Osteoblast (primary cell): ENCODE measurements at regions not wholly inside any gene's neighbourhood (a gene's known extent, or its start where the extent isn't known, plus 50 kb on each side); places are given as distances from the start of the nearest gene placed in this dataset.

Experiments
- DNase-seq: peaks from one replicate; pipeline ENCODE4 v3.0.0; 2011; ENCODE audit warnings: low spot score, mixed read lengths; ENCODE audit not compliant: insufficient read length; ENCODE audit errors: missing footprints
- H2AFZ ChIP-seq: 2 replicates; pipeline ENCODE4 v1.6.0; 2011; ENCODE audit warnings: mild to moderate bottlenecking, low read length
- H3K27ac ChIP-seq: 2 replicates; pipeline ENCODE4 v1.5.1; 2011; ENCODE audit warnings: mild to moderate bottlenecking, low read depth, low read length, moderate library complexity
- H3K27me3 ChIP-seq: 2 replicates; pipeline ENCODE4 v1.6.0; 2012; ENCODE audit warnings: mild to moderate bottlenecking, control low read depth, inconsistent platforms, low read length, moderate library complexity; ENCODE audit not compliant: insufficient read depth
- H3K36me3 ChIP-seq: 2 replicates; pipeline ENCODE4 v1.5.1; 2011; ENCODE audit warnings: mild to moderate bottlenecking, low read length, control low read depth, moderate library complexity; ENCODE audit not compliant: insufficient read depth
- H3K4me1 ChIP-seq: 2 replicates; pipeline ENCODE4 v1.5.1; 2011; ENCODE audit warnings: mild to moderate bottlenecking, low read length, control low read depth, moderate library complexity; ENCODE audit not compliant: insufficient read depth
- H3K4me2 ChIP-seq: 2 replicates; pipeline ENCODE4 v1.6.0; 2011; ENCODE audit warnings: mild to moderate bottlenecking, low read length; ENCODE audit not compliant: insufficient read depth
- H3K4me3 ChIP-seq: fragments of 200-600 bp; sonication (generic); 3 replicates; pipeline ENCODE4 v1.5.1; 2012; ENCODE audit warnings: mild to moderate bottlenecking, low read length, inconsistent platforms; ENCODE audit not compliant: insufficient read depth
- H3K79me2 ChIP-seq: 2 replicates; pipeline ENCODE4 v1.6.0; 2012; ENCODE audit warnings: mild to moderate bottlenecking, low read length, control low read depth, inconsistent platforms; ENCODE audit not compliant: insufficient read depth
- H3K9me3 ChIP-seq: 2 replicates; pipeline ENCODE4 v1.5.1; 2011; ENCODE audit warnings: low read depth, low read length, control low read depth
- H4K20me1 ChIP-seq: 2 replicates; pipeline ENCODE4 v1.6.0; 2012; ENCODE audit warnings: mild to moderate bottlenecking, low read length, control low read depth; ENCODE audit not compliant: insufficient read depth
- CTCF ChIP-seq: IDR thresholded peaks from 2 replicates; pipeline ENCODE4 v1.5.1; 2011; ENCODE audit warnings: mild to moderate bottlenecking, low read depth, low read length, moderate library complexity; ENCODE audit errors: extremely low read depth

GRCh38 chr11:113596658-113597057, 109.5 kb downstream of the TMPRSS5 start:
- H3K27me3 ChIP-seq = peaks cover 5% of the 10 kb centered on the region
- H3K4me3 ChIP-seq = no peak overlapping the region
- H3K4me1 ChIP-seq = peaks cover 19% of the 10 kb centered on the region
- H3K9me3 ChIP-seq = no peaks in the 10 kb centered on the region
- H4K20me1 ChIP-seq = no peaks in the 10 kb centered on the region
- H3K4me2 ChIP-seq = no peak overlapping the region
- no peak for TF ChIP-seq CTCF
- no peaks in the 10 kb centered on the region for H3K36me3 ChIP-seq
- no peak for DNase-seq
- no peak overlapping the region for H3K27ac ChIP-seq
- H3K79me2 ChIP-seq = no peaks in the 10 kb centered on the region
- no peak overlapping the region for H2AFZ ChIP-seq

DNA sequence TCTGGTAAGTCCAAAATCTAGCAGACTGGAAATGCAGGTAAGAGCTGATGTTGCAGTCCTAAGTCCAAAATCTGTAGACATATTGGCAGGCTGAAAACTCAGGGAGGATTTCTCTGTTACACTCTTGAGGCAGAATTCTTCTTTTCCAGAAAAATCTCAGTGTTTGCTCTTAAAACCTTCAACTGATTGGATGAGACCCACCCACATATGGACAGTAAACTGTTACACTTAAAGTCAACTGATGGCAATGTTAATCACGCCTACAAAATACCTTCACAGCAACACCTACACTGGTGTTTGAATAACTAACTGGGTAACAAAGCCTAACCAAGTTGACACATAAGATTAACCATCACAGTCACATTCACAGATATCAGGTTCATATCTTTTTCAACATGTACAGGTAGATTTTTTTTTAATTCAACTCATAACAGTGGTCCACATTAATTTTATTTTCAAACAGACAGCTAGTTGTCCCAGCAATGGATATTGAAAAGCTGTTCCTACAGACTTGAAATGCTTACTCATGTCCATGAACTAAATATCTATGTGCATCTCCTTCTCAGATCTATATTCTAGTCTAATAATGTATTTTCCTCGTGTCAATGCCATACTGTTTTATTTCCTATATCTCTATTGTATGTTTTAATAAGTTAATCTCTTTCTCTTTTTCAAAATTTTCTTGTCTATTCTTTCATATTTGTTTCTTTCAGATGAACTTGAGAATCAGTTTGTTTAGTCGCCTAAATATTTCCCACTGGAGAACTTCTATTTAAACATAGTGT, 110.1 kb downstream of the TMPRSS5 start:
- Histone ChIP-seq H3K79me2 (no peaks in the 10 kb centered on the region), H3K27ac (no peak overlapping the region), H3K4me1 (peaks cover 19% of the 10 kb centered on the region), H3K27me3 (peaks cover under 1% of the 10 kb centered on the region), H3K36me3 (no peaks in the 10 kb centered on the region), H3K4me3 (no peak overlapping the region), H3K9me3 (no peaks in the 10 kb centered on the region), H3K4me2 (no peak overlapping the region), H4K20me1 (no peaks in the 10 kb centered on the region), H2AFZ (no peak overlapping the region)
- DNase-seq = no peak
- no peak for TF ChIP-seq CTCF

GRCh38 chr11:113593698-113594308, 112.3 kb downstream of the TMPRSS5 start:
- TF ChIP-seq CTCF = no peak
- Histone ChIP-seq H3K27me3 (no peaks in the 10 kb centered on the region), H2AFZ (peak overlapping the region; percentile 57), H3K79me2 (no peaks in the 10 kb centered on the region), H3K4me3 (peak overlapping the region; percentile 41), H3K9me3 (no peaks in the 10 kb centered on the region), H3K4me1 (peaks cover 19% of the 10 kb centered on the region), H3K4me2 (peak overlapping the region; percentile 74), H4K20me1 (no peaks in the 10 kb centered on the region), H3K36me3 (no peaks in the 10 kb centered on the region), H3K27ac (peak overlapping the region; percentile 25)
- DNase-seq = no peak

DNA sequence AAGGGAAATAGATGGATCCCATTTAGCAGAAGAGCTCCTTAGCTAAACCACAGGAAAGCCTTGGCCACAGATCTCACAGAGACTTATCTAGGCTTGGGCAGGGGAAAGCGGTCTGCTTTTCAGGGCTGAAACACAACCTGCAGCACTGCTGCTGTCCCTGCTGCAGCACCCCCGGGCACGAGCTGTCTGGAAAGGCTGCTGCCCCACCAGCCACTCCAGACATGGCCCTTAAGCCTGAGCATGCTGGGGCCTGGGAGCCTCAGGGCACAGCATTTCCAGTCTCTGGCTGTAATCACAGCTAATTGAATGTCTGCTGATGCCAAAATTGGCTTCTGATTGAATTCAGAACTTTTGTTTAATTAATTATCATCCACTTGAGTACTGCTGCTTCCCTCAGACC, 115.0 kb downstream of the TMPRSS5 start:
- H3K27ac ChIP-seq = no peak overlapping the region
- H4K20me1 ChIP-seq = no peaks in the 10 kb centered on the region
- no peaks in the 10 kb centered on the region for H3K36me3 ChIP-seq
- H3K9me3 ChIP-seq = no peaks in the 10 kb centered on the region
- no peak for TF ChIP-seq CTCF
- no peak for DNase-seq
- H3K4me1 ChIP-seq = peaks cover 29% of the 10 kb centered on the region
- no peaks in the 10 kb centered on the region for H3K27me3 ChIP-seq
- H2AFZ ChIP-seq = no peak overlapping the region
- H3K79me2 ChIP-seq = no peaks in the 10 kb centered on the region
- H3K4me2 ChIP-seq = no peak overlapping the region
- no peak overlapping the region for H3K4me3 ChIP-seq
